ENCODE measurements at regions not wholly inside any gene's neighbourhood (a gene's known extent, or its start where the extent isn't known, plus 50 kb on each side); places are given as distances from the start of the nearest gene placed in this dataset.
"Not testable (repeated sequence)": the region's sequence is repeated elsewhere in the genome, so short reads cannot be mapped to it uniquely, and the experiment has no call there.

GRCh38 chr6:22349051-22349450 lies 52.2 kb upstream of the PRL start:
- DNase-seq, result no peak

- no peak for DNase-seq
Observed at GRCh38 chr6:22349528-22349927, 52.7 kb upstream of the PRL start.

GRCh38 chr6:22350109-22350508 lies 53.3 kb upstream of the PRL start:
- DNase-seq, result no peak

DNA sequence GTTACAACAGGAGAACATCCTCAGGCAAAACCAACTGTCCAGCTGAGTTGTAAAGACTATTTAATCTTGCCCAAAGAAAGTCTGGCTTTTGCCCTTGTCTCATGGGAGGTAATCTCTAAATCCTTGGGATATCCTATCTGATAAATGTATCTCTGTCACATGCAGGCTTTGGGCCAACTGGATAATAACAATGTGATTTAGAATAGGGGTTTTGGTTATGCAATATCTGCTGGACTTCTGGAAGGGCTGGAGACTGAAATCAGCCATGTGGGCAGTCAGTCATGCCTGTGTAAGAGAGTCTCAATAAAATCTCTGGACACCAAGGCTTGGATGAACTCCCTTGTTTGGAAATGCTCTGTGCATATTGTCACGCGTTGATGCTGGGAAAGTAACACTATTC lies 56.3 kb upstream of the PRL start:
- DNase-seq, result no peak

DNA sequence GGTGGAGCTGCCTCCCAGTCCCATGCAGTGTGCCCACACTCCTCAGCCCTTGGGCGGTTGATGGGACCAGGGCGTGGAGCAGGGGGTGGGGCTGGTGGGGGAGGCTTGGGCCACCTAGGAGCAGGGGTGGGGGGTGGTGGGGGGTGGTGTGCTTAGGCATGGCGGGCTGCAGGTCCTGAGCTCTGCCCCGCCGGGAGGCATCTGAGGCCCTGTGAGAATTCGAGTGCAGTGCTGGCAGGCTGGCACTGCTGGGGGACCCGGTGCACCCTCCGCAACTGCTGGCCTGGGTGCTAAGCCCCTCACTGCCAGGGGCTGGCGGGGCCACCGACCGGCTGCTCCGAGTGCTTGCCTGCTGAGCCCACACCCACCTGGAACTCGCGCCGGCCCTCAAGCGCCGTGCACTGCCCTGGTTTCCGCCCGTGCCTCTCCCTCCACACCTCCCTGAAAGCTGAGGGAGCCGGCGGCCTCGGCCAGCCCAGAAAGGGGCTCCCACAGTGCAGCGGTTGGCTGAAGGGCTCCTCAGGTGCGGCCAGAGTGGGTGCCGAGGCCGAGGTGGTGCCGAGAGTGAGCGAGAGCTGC lies 59.6 kb upstream of the PRL start:
- no peak for DNase-seq

DNA sequence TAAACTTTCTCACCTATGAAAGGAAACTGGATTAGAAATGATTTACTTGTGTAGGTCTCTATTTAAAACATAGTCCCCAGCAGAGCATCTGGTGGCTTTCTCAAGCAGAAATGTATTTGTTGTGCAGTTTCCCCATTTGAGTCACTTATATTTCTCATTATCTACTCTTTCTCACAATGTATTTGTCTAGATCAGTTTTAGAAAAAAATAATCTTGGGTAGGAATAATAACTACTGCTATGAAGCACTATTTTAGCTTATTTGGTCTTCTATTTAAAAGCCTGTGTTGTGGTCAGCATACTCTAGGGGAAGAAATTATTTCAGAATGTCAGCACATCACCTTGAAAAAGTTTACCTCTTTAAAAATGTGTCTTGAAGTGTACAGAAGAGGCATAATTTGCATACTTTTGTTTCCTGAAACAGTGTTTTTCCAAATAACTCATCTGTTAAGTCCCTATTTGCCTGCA lies 60.9 kb upstream of the PRL start:
- no peak for DNase-seq

GRCh38 chr6:22361576-22361975 lies 64.7 kb upstream of the PRL start:
- DNase-seq, result no peak

- no peak for DNase-seq
Observed at GRCh38 chr6:22362361-22362760, 65.5 kb upstream of the PRL start.

- DNase-seq, result peak in 1 of 5 experiments; percentile 1
Observed at GRCh38 chr6:22363166-22363713, 66.4 kb upstream of the PRL start.

DNA sequence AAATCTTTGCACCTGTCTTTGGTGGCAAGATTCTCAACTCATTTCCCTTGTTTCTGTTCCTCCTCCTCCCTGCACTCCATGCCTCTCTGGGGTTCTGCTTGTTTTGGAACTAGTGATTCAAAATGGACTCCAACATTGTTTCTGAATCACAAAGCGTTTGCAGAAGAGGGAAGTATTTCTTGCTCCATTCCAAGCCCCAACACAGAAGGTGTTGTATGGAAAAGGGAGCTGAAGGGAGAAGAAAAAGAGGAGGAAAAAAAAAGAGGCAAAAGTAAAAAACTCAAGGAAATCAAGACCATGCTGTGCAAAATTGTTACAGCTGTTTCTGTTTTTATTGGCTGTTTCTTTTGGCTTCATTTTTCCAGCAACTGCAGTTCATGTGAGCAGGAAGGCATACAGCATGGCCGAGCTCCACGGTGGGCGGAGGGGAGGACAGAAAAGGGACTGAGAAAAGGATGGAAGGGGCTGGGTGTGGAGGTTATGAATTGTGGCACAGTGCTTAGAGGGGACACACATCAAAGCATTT lies 66.9 kb upstream of the PRL start:
- no peak for DNase-seq

- no peak for DNase-seq
Observed at GRCh38 chr6:22364306-22364705, 67.5 kb upstream of the PRL start.

DNA sequence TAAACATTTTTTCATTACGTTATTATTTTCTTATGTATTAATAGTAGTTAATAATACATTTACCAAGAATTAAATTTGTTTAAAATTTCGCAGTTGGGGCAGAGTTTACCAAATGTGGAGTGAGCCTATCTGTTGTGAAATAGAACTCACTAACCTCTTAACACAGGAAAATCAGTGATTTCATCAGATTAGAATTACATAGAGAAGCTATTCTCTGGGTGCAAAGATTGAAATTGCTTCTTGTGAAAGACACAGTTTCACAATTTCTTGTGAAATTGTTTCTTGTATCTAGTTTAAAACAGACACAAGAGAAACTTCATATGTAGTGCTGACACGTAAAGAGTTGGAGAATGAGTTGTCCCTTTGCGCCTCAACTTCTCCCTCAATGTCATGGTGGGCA lies 69.4 kb upstream of the PRL start:
- no peak for DNase-seq

DNA sequence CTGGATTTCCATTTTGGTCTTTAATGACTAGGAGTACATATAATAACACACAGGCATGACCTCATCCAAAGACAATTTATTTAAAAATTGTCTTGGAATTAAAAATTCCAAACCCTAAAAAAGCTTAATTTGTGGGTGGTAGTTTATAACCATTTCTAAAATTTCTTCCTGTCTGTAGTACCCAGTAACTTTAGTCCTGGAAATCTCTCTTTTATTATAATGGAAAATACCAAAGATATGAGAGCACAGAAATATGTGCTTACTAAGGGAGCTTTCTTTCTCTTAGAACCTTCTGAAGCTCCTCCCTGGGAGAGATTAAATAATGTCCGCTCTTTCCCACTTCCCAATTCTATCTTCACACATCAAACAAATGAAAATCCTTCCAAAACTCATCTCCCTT lies 70.5 kb upstream of the PRL start:
- DNase-seq, result no peak

GRCh38 chr6:22368794-22369193 lies 72.0 kb upstream of the PRL start:
- DNase-seq, result no peak

GRCh38 chr6:22372922-22373321 lies 76.1 kb upstream of the PRL start:
- DNase-seq, result peak in 1 of 5 experiments; percentile 6

DNA sequence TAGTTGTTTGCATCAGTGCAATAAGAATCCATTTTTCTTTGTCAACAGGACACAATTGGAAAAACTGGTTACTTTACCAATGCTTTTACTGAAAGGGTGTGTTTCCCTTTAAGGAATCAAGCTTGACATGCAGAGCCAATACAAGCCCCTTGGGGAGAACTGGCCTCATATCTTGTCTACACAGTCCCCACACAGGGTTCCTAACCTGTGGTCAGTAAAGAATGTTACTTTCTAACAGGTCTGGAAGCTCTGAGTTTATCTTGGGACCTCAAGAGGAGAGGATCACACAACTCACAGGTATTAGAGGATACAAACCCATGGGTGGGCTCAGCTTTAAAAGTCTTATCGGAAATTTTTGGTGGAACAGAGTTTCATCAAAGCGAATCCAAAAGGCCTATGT lies 78.1 kb upstream of the PRL start:
- DNase-seq, result not testable (repeated sequence)

DNA sequence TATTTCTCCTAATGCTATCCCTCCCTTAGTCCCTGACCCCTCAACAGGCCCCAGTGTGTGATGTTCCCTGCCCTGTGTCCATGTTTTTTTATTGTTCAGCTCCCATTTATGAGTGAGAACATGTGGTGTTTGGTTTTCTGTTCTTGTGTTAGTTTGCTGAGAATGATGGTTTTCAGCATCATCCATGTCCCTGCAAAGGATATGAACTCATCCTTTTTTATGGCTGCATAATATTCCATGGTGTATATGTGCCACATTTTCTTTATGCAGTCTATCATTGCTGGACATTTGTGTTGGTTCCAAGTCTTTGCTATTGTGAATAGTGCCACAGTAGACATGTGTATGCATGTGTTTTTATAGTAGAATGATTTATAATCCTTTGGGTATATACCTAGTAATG lies 79.5 kb upstream of the PRL start:
- not testable (repeated sequence) for DNase-seq

GRCh38 chr6:22378536-22378935 lies 81.7 kb upstream of the PRL start:
- DNase-seq, result not testable (repeated sequence)

- DNase-seq, result no peak
Observed at GRCh38 chr6:22380236-22380635, 83.4 kb upstream of the PRL start.

GRCh38 chr6:22381845-22382544 lies 85.2 kb upstream of the PRL start:
- no peak for DNase-seq

- DNase-seq, result no peak
Observed at GRCh38 chr6:22383016-22383415, 86.2 kb upstream of the PRL start.

DNA sequence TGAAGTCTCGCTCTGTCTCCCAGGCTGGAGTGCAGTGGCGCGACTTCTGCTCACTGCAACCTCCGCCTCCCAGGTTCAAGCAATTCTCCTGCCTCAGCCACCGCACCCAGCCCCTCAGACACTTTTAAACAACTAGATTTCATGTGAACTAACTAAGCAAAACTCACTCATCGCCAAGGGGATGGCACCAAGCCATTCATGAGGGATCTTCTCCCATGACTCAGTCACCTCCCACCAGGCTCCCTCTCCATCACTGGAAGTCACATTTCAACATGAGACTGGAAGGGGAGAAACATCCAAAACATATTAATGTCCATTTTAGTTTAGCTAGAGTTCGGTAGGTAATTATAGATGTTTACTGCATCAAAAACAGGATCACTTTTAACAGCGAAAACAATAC lies 95.9 kb upstream of the PRL start:
- DNase-seq, result no peak

GRCh38 chr6:22394691-22395090 lies 97.9 kb upstream of the PRL start:
- no peak for DNase-seq

DNA sequence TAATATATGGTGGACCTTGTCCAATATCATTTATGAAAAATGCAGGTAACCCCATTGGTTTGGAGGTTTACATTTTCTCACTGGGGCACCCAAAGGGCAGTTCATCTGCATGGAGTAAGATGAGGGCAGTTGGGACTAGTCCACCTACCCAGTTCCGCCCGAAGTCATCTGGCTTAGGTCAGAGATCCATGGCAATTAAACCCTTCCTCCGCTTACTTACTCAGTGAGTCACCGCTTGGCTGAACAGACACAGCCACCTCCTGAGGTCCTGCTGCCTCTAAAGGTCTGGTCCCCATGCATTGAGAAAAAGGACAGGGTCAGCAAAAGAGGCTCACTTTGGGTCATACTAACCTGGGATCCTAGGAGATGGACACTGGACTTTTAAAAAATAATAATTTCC lies 102.9 kb upstream of the PRL start:
- no peak for DNase-seq

Data from T-helper 2 cell (primary cell).